ENCODE measurements at regions not wholly inside any gene's neighbourhood (a gene's known extent, or its start where the extent isn't known, plus 50 kb on each side); places are given as distances from the start of the nearest gene placed in this dataset.

- TF ChIP-seq POLR2A (IDR thresholded peaks at IDR 0.05; ENCODE audit: low read depth, low read length) = no peak
- TF ChIP-seq POLR2AphosphoS5 (IDR thresholded peaks at IDR 0.05; ENCODE audit: low read depth, low read length) = no peak
These were observed 138.0 kb upstream of the EEF1E1 start for GRCh38 chr6:8240301-8240700.
